Medulla oblongata (tissue), 1 donor: ENCODE measurements at regions not wholly inside any gene's neighbourhood (a gene's known extent, or its start where the extent isn't known, plus 50 kb on each side); places are given as distances from the start of the nearest gene placed in this dataset.

Experiments
- DNase-seq: peaks from one replicate; pipeline ENCODE4 v3.0.0-alpha.2; 2015; ENCODE audit errors: extremely low spot score

DNA sequence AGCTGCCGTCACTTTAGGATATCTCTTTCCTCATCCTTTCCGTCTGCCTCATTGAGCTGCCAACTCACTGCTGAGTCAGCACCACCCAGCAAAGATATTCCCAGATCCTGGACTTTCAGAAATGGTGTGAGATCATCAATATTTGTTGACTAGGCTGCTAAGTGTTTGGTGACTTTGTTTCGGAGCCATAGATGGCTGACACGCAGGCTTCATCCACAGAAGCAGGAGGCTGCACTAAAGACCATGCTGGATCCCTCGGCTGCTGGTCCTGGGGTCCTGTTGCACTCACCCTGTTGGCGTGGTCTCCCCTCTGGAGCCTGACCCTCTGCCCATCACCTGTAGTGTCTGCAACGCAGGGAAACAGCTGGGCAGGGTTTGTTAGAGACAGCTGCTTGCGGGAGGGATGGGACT is 96.5 kb downstream of the ERMARD start:
- DNase-seq, result no peak

DNA sequence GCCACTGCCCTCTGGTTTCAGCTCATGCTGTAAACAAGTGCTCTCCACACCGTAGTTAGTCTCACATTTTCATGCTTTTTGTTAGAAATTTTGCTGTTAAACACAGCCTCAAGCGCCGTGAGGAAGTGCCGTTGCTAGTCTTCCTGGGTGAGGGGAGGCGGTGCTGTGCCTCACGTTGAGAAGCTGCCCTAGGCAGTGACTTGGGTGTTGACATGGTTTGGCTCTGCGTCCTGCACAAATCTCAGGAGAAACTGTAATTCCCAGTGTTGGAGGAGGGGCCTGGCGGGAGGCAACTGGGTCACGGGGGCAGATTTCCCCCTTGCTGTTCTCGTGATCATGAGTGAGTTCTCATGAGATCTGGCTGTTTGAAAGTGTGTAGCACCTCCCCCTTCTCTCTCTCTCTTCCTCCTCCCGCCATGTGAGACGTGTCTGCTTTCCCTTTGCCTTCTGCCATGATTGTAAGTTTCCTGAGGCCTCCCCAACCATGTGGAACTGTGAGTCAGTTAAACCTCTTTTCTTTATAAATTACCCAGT is 95.8 kb downstream of the ERMARD start:
- no peak for DNase-seq

DNA sequence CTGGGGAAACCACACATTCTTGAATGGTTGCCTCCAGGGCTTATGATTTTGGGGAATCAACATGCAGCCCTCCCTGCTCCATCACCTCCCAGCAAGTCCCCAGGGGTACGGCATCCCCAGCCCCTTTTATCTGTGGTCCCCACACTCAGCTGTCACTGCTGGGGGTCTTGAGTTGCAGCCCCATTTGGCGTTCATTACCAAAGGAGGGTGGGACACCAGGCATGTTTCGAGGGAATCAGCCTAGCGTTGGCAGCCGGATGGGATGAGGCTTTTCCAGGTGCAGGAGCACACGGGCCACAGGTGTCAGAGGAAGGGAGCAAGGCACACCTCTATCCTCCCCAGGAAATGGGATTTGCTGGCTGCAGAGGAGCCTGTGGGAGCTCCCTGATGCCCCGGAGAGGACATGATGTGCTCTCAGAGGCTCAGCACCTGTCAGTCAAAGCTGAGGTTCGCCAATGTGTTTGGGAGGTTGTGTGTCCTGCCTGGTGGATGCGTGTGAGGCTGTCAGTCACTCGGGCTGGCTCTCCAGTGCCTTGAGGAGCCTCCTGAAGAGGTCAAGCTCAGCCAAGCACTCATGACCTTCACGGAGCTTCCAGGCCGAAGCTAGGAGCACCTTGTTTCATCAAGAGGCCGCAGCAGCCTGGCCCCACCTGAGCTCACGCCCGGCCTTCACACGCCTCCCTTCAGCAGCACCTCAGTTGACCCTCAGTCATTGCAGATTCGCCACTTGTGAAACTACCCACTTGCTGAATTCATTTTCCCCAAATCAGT is 95.0 kb downstream of the ERMARD start:
- DNase-seq, result no peak

DNA sequence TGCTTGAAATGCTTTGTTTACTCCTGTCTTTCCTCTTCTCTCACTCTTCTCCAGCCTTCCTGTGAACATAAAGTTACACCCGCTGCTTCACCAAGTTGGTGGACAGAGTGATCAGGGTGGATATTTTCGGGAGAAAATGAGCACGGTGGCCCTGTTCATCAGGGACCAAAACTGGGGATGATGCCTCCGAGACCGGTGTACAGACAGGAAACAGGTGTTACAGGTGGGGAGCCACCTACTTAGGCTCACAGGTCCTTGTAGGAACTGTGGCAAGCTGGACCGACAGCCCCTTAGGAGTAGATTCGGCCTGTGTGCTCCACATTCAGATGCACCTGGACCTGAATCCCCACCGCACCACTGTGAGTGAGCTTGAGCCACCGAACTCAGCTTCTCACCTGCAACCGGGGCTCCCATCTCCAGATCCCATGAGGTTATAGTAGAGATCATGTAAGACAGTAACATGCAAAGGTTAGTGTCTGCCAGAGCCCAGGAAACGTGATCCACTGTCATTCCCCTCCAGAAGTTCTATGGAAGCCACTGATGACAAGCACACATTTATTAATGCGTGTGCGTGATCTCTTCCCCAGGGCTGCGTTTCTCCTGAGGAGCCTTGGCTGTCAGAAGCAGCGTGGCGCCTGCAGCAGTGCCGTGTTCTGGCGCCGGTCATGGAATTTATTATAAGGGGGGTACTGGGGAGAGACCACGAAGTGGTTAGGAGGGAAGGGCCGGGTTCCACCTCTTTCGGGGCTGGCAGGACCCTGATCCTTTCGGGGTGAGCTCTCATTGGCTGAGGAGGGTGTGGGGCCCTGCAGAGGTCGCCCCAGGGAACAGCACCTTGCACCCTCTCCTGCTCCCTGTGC is 94.2 kb downstream of the ERMARD start:
- DNase-seq, result no peak

DNA sequence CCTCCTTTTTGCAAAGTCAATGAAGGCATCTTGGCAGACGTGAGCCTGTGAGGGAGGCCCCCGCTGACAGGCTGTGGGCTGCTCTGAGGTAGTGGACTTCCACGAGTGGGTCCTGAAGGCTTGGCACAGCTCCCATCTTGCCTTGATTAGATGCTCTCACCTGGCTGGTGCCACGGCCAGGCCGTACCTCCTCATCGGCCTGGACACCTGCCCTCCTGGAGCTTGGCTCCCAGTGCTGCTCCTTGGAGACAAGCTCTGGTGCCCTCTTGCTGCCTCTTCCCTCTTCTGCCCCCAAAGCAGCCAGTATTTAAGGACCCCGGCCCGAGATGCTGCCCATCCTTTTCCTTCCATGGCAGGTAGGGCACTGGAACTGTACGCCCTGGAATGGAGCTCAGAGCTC is 93.5 kb downstream of the ERMARD start:
- DNase-seq, result no peak

DNA sequence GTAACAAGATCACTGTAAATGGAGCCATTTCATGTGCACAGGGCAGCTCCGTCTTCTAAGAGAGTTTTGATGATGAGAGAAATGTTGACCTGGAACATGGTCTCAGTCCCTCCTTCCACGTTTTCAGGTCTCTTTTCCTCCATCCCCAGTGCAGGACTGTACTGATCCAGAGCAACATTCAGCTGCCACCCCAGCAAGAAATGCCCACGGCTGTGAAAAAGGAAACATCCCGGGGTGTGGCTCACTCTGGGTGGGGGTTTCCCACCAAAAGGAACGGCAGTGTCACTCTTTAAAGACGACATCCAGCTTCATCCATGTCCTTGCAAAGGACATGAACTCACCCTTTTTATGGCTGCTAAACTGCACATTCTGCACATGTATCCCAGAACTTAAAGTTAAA is 92.6 kb downstream of the ERMARD start:
- DNase-seq, result no peak

DNA sequence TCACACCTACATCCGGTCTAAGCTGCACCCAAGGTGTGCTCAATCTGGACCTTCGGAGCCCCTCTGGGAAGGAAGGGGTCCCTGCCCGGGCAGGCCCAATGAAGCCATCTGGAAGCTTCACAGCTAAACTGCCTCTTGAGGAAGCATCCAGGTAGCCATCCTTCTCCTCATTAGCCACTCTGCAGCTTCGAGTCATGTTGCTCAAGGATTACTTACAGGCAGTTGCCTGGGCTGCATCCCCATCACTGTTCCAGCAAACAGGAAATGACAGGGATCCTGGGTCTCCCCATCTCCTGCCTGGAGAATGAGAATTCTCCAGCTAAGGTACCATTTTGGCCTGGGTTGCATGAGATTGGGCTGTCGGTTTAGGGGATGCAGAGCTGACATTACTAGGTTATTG is 91.7 kb downstream of the ERMARD start:
- DNase-seq, result no peak

DNA sequence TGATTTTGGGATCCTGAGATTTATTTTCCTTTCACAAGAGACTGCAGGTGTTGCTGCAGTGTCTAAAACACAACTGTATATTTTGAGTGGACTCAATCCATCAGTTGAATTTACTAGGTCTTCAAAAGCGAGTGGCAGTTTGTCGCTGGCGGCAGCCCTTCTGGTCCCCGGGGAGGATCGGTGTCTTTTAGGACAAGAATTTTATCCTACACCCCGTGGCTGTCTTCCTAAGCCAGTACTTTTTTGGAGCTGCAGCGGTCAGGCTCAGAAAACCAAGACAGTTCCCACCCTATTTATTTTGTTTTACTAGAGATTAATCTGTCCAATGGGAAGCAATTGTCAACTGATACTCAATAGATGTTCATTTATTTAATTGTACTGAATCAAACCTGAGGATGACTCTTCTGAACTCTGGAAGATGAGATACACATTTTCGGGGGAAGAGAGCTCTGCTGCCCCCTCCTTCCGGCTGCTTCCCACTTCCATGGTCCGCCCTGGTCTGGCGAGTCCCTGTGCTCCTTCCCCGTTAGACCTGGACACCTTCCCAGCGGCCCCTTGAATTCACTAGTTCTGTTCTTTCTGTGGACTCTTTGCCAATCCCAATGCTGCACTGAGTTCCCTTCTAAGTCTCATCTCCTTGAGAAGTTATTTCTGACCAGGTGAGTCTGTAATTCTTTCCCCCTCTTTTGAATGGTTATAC is 90.6 kb downstream of the ERMARD start:
- no peak for DNase-seq

DNA sequence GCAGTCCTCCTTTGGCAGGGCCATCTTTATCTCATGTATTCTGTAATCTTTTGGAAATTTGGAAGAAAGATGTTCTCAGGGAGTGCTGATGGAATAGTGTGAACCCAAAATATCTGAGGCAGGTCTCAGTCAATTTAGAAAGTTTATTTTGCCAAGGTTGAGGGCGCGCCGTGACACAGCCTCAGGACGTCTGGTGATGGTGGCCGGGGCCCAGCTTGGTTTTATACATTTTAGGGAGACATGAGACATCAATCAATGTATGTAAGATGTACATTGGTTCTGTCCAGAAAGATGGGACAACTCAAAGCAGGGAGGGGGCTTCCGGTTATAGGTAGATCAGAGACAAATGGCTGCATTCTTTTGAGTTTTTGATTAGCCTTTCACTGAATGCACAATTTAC is 89.8 kb downstream of the ERMARD start:
- no peak for DNase-seq

DNA sequence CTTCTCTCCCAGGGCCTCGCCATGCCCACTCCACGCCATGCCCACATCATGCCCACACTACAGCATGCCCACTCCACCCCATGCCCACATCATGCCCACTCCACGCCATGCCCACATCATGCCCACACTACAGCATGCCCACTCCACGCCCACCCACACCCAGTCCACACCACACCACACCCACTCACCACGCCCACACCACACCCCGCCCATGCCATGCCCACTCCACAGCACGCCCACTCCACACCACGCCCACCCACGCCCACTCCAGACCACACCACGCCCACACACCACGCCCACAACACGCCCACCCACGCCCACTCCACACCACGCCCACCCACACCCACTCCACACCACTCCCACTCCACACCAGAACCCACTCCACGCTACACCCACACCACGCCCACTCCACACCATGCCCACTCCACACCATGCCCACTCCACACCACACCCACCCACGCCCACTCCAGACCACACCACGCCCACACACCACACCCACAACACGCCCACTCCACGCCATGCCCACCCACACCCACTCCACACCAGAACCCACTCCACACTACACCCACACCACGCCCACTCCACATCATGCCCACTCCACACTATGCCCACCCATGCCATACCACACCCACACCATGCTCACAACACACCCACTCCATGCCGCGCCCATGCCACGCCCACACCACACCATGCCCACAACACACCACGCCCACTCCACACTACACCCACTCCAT is 88.6 kb downstream of the ERMARD start:
- DNase-seq, result no peak

DNA sequence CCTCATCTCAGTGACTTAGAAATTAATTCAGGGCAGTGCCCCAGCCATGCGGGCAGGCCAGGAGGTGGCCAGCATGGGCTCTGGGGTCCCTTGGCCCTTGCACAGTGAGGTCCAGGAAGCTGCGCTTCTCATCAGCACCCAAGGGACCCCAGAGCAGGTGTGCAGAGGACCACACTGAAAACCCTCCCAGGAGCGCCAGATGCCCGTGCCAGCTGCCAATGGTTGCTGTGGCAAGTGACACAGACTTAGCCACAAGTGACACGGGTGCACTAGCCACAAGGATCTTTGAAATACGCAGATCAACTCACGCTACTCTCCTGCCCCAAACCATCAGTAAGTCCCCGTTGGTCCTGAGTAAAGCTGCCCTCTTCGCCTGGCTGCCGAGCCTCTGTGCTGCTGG is 88.1 kb downstream of the ERMARD start:
- DNase-seq, result no peak

DNA sequence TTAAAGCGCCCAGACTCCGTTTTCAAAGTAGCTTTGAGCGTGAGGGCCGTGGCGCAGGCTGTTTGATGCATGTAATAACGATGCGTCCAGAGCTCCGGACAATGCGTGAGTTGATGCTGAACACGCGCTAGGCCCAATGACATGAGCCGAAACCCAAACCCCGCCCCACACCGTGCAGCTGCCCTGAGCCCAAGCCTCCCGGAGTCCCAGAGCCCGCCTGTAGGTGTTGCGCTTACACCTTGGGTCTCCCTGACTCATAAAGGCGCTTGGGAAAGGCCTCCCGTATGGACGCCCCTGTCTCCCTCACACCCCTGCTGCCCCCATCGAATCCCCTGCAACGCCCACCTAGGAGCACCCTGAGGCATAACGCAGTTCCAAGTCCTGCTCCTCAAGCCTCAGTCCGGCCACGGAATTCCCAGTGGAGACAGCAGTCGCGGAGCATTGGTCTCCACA is 87.6 kb downstream of the ERMARD start:
- DNase-seq, result no peak

DNA sequence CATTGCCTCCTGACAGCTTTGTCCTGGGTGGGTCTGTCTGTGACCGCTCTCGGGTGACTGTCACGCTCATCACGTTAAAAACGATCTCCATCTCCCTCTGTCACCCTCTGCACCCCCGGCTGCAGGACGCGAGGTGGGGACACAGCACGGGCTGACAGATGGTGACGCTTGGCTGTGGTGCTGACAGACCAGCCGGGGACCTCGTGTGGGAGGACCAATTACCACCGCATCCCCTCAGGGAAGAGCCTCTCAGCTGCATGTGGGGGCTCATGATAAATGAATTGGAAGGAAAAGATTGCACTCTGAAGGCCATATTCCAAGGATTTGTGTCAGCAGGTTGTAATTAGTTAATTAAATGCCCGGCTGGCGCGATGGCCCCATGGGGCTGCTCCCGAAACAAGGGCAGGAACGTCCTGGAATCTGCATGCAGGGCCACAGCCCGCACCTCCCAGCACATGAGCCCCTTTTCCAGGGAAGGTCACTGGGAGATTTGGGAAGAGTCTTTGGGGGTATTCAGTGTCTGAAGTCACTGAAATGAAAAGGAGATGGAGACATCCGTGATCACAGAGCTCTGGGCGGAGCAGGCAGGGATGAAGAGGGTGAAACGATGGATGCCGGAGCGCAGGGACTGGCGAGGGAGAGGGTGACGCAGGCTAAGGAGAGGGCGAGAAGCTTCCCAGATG is 87.1 kb downstream of the ERMARD start:
- no peak for DNase-seq

DNA sequence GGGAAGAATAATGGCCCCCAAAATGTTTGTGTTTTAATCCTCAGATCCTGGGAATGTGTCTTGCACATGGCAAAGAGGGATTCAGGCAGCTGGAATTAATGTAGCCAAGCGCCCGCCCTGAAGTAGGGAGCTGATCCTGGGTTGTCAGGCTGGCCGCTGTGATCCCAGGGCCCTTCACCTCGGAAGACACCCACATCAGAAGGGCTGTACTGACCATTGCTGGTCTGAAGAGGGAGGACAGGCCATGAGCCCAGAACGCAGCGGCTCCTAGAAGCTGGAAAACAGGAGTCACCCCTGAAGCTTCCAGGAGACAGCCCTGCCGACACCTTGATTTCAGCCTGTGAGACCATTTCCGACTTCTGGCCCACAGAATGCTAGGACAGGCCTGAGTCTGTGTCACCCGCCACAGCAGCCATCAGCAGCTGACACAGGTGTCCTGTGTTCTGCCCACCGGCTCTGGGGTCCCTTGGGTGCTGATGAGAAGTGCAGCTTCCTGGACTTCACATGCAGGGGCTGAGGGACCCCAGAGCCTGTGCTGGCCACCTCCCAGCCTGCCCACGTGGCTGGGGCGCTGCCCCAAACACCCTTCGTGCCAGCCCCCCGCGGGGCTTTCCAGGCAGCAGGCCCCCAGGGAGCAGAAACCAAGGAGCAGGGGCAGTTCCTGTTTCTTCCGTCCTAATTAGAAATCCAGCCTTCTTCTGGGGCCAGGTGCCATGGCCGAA is 86.3 kb downstream of the ERMARD start:
- no peak for DNase-seq

DNA sequence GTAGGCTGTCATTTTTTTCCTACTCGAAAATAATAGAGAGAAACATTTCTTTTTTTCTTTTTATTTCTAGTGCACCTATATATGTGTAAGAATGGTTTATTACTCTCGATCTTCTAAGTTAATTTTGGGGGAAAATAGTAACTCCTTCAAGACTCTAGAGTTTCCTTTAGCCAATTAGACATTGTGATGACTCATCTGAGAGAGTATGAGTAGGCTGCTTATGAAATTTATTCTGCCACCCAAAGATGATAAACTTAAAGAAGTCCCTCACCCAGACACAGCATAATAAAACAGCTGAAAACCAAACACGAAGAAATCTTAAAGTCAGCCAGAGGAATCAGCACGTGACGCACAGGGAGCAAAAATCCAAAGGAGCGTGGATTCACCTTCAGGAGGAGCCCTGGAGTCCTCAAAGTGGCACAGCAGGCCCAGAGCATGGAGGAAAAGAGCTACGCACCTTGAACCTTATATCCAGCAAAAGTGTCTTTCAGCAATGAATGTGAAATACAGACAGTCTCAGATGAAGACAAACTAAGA is 81.9 kb downstream of the ERMARD start:
- DNase-seq, result no peak

DNA sequence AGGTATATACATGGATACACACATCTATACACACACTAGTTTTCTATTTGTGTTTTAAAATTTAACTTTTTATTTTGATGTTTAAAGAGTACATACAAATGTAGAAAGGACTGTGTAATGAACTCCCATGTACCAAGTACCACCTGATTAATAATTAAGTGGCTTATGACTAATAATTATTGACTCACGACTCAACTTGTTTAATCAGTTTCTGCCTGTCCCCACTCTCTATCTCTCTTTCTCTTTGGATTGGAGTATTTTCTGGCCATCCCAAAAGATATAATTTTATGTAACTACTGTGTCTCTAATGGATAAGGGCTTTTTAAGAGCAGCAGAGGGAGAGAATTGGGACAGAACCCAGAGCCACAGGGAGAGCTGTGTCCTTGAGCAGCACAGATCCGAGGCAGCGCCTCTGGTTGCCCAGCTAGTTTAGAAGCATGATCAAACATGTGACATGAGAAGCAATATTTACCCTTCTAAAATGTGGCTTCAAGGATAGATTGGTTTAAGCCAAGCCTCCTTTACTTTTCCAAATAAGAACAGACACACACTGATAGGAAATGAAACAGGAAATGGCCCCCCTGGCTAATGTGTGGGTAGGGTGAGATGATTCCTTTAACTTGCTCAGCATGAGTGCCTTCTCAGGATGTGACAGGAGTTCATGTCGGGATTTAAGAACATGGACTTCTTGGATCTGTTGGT is 81.0 kb downstream of the ERMARD start:
- DNase-seq, result no peak

DNA sequence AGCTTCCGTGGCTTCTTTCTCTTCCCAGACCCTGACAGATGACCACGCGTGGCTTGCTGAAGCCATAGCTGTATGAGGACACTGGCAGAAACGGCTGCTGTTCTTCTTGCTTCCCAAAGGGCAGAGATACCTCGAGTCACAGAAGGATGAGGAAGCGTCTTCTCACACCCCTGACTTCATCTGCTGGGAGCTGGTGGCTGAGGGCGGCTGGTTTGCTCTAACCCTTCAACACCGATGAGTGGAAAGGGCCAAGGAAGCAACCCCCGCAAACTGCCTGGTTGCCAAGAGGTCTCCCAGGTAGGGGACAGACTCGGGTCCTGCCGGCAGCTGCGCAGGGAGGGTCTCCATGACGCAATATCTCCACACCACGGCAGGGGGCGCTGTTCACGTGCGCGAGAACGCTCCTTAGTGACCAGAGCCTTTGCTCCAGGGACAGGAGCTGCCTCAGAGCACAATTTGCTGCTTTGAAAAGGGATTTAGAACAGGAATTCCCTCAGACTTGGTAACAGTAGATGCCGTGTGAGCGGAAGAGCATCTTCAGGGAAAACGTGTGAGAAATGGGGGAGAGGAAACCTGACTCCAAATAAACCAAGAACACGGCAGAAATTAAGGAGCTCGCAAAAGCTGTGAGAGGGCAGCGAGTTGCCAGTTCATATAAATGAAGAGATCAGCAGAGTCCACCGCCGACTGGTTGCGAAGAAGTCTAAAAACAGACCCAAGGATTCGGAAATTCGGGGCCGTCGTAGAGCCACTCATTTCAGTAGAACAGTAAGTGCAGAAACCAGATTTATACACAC is 80.2 kb downstream of the ERMARD start:
- DNase-seq, result peak; percentile 82
